GM18508 (cell line): ENCODE measurements at regions not wholly inside any gene's neighbourhood (a gene's known extent, or its start where the extent isn't known, plus 50 kb on each side); places are given as distances from the start of the nearest gene placed in this dataset.

Experiments used
- ATAC-seq: cut with Tn5 transposase; IDR thresholded peaks from one replicate; pipeline ENCODE4 v1.9.1; 2021; ENCODE audit warnings: moderate number of reproducible peaks; ENCODE audit not compliant: insufficient read depth, unreplicated experiment

- no peak for ATAC-seq
Observed at GRCh38 chr15:93418566-93418965, 329.6 kb upstream of the RGMA start.

- ATAC-seq = no peak
Observed at GRCh38 chr15:93417631-93418030, 328.6 kb upstream of the RGMA start.

- ATAC-seq = no peak
Observed at GRCh38 chr15:93417156-93417555, 328.1 kb upstream of the RGMA start.

GRCh38 chr15:93415576-93415975, 326.6 kb upstream of the RGMA start:
- no peak for ATAC-seq

GRCh38 chr15:93414576-93415231, 325.7 kb upstream of the RGMA start:
- ATAC-seq = no peak

GRCh38 chr15:93413745-93414144, 324.7 kb upstream of the RGMA start:
- no peak for ATAC-seq

DNA sequence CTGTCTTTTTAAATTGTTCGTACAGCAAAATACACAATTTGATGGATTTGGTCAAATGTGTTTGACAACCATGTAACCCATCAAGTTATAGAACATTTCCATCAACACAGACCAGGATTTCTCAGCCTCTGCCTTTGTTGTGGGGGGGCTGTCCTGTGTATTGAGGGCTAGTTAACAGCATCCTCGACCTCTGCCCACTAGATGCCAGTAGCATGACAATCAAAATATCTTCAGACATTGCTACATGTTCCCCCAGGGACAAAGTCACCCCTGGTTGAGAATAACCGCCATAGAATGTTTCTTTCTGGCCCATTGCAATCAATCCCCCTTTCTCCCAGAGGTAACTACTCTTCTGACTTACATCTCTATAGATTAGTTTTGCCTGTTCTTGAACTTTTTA, 310.1 kb upstream of the RGMA start:
- ATAC-seq = no peak

DNA sequence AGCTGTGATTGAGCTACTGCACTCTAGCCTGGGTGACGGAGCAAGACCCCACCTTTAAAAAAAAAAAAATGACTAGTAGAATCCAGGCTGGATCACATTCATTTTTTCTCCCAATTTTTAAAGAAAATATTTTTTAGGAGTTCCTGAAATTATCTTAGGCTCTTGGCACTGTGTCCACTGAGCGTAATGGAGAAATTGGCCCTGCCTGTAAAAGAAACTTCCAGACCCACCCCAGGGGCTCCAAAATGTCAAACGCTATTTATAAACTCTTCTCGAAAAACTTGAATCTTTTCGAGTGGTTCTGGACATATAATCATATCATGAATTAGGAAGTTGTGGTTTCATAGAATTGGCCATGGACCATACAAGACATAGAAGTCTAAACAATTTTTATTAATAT, 300.2 kb upstream of the RGMA start:
- no peak for ATAC-seq

- no peak for ATAC-seq
Observed at GRCh38 chr15:93384886-93385285, 295.9 kb upstream of the RGMA start.

GRCh38 chr15:93382200-93382820, 293.3 kb upstream of the RGMA start:
- ATAC-seq = no peak

DNA sequence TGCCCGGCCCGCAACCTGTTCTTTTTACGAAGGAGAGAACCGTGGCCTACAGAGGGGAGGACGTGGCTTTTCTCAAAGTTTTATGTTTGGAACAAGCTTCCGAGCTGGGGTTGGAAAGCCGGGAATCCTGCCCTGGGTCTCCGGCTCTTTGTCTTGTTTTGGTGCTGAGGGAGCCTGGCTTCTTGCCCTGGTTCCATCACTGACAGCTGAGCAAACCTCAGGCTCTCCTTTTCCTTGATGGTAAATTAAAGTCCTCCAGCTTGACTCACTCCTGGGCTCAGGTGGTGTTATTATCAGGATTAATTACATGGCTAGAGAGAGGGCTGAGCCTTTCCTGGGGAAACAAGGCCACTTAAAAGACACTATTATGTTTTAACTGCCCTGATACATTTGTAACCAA, 289.5 kb upstream of the RGMA start:
- no peak for ATAC-seq

DNA sequence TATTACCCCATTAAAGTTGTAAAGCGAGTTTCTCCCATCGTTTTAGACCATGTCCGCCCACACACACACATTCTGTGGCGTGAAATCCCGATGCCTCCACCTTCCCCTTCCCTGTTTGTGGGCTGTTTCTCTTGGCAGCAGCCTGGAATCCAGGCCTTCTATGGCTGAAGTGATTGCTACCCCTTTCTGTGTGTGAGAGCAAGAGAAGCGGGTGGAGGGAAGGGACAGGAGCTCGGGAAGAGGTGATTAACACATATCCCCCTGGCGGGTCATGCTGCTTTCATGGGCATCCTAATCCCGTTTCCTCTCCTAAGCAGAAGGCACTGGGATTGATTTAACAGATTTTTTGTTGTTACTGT, 283.8 kb upstream of the RGMA start:
- ATAC-seq = no peak

GRCh38 chr15:93372208-93372864, 283.3 kb upstream of the RGMA start:
- ATAC-seq = no peak

DNA sequence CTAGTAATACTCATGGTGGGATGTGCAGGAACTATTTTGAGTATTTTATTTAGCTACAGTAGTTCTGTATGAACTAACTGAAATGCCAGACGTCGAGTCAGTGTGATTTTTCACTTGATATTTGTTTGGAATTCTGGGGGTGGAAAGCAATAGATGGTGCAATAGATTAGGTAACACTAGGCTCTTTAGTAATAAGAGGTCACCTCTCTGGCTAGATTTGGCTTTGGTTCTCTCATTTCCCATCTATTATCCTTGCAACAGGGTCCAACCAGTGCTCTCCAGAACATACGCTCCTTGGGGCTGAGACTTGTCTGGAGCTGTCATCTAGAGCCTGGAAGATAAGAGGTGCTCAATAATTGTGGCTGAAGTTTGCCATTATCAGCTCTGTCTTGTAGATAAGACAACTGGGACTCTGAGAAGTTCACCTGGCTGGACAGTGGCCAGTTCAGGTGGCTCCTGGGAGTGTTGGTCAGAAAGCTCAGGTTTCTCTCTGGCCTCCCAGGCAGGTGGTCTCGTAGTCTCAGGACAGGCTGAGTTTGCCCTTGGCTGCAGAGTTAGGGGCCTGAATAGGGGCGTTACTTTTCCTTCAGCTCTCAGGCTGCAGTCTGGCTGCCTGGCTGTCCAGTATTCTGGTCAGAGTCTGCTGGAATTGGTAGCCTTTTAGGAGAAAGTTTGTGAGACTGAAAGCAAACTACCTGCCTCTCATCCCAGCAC, 277.5 kb upstream of the RGMA start:
- no peak for ATAC-seq

- ATAC-seq = no peak
Observed at GRCh38 chr15:93362821-93363220, 273.8 kb upstream of the RGMA start.

GRCh38 chr15:93362203-93362602, 273.2 kb upstream of the RGMA start:
- ATAC-seq = no peak

- ATAC-seq = no peak
Observed at GRCh38 chr15:93361703-93362102, 272.7 kb upstream of the RGMA start.

DNA sequence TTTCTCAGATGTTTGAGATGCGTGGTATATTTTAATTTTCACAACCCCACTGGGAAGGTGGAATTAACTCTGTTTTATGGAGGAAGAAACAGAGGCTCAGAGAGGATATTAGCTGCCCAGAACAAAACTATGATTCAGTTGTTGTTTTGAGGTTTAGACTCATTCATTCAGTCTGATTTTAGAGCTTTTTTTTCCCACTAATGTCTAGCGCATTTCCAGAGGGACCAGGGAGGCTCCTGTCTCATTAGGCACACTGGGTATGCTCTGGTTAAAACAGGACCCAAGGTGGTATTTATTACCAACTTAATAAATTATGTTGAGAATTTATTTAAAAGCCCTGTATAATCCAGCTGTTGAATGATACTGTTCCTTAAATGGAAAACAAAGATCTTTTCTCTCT, 272.0 kb upstream of the RGMA start:
- no peak for ATAC-seq

- ATAC-seq = no peak
Observed at GRCh38 chr15:93360318-93360717, 271.3 kb upstream of the RGMA start.

- ATAC-seq = no peak
Observed at GRCh38 chr15:93359425-93360131, 270.6 kb upstream of the RGMA start.

- ATAC-seq = no peak
Observed at GRCh38 chr15:93359060-93359408, 270.0 kb upstream of the RGMA start.
